Progenitor cell of endocrine pancreas (in vitro differentiated cells): ENCODE measurements at regions not wholly inside any gene's neighbourhood (a gene's known extent, or its start where the extent isn't known, plus 50 kb on each side); places are given as distances from the start of the nearest gene placed in this dataset.
A peak's percentile ranks its signal among the peaks of the same experiment; 100 is the strongest.

Source experiments
- DNase-seq: peaks from one replicate; pipeline ENCODE4 v3.0.0; 2021; ENCODE audit warnings: low spot score; ENCODE audit not compliant: unreplicated experiment
- H3K27ac Mint-ChIP-seq: 2 replicates; pipeline ENCODE4 v1.8.0; 2021; ENCODE audit warnings: mild to moderate bottlenecking, moderate library complexity, mixed read lengths
- H3K27me3 Mint-ChIP-seq: 2 replicates; pipeline ENCODE4 v1.8.0; 2021; ENCODE audit warnings: mixed read lengths
- H3K36me3 Mint-ChIP-seq: 2 replicates; pipeline ENCODE4 v1.8.0; 2022; ENCODE audit warnings: mixed read lengths; ENCODE audit not compliant: insufficient read depth
- H3K4me1 Mint-ChIP-seq: 2 replicates; pipeline ENCODE4 v1.8.0; 2021; ENCODE audit warnings: low read depth, mixed read lengths
- H3K4me3 Mint-ChIP-seq: 2 replicates; pipeline ENCODE4 v1.8.0; 2021; ENCODE audit warnings: low read depth, mild to moderate bottlenecking, moderate library complexity, mixed read lengths
- H3K9me3 Mint-ChIP-seq: 2 replicates; pipeline ENCODE4 v1.8.0; 2021; ENCODE audit warnings: low read depth, mixed read lengths
- CTCF ChIP-seq: fragments of 200-600 bp; sonication (generic); IDR thresholded peaks from one replicate; pipeline ENCODE4 v1.5.0; 2021; ENCODE audit warnings: antibody characterized with exemption, mild to moderate bottlenecking; ENCODE audit not compliant: unreplicated experiment

GRCh38 chr2:217449444-217449843 lies 553.4 kb downstream of the TNS1 start:
- TF ChIP-seq CTCF = no peak
- Mint-ChIP-seq H3K36me3 (no peaks in the 10 kb centered on the region), H3K4me1 (peaks cover 4% of the 10 kb centered on the region), H3K27ac (peak overlapping the region; percentile 7), H3K9me3 (peaks cover 2% of the 10 kb centered on the region), H3K4me3 (no peak overlapping the region), H3K27me3 (no peaks in the 10 kb centered on the region)
- DNase-seq = no peak

- H3K36me3 Mint-ChIP-seq = no peaks in the 10 kb centered on the region
- H3K27me3 Mint-ChIP-seq = no peaks in the 10 kb centered on the region
- H3K27ac Mint-ChIP-seq = peak overlapping the region; percentile 7
- no peak for DNase-seq
- H3K4me1 Mint-ChIP-seq = peaks cover 4% of the 10 kb centered on the region
- H3K4me3 Mint-ChIP-seq = no peak overlapping the region
- H3K9me3 Mint-ChIP-seq = no peaks in the 10 kb centered on the region
- TF ChIP-seq CTCF = no peak
Observed at GRCh38 chr2:217448860-217449259, 553.9 kb downstream of the TNS1 start.

GRCh38 chr2:217445723-217446122 lies 557.1 kb downstream of the TNS1 start:
- no peak overlapping the region for H3K4me3 Mint-ChIP-seq
- peaks cover 7% of the 10 kb centered on the region for H3K9me3 Mint-ChIP-seq
- H3K36me3 Mint-ChIP-seq = no peaks in the 10 kb centered on the region
- no peak for DNase-seq
- H3K4me1 Mint-ChIP-seq = no peaks in the 10 kb centered on the region
- no peak overlapping the region for H3K27ac Mint-ChIP-seq
- TF ChIP-seq CTCF = no peak
- no peaks in the 10 kb centered on the region for H3K27me3 Mint-ChIP-seq

- Mint-ChIP-seq H3K9me3 (peaks cover 7% of the 10 kb centered on the region), H3K4me1 (peaks cover 2% of the 10 kb centered on the region), H3K27ac (no peak overlapping the region), H3K4me3 (no peak overlapping the region), H3K27me3 (no peaks in the 10 kb centered on the region), H3K36me3 (no peaks in the 10 kb centered on the region)
- no peak for DNase-seq
- TF ChIP-seq CTCF = no peak
Observed at GRCh38 chr2:217444932-217445331, 557.9 kb downstream of the TNS1 start.

- no peaks in the 10 kb centered on the region for H3K27me3 Mint-ChIP-seq
- TF ChIP-seq CTCF = no peak
- DNase-seq = no peak
- H3K4me1 Mint-ChIP-seq = peaks cover 2% of the 10 kb centered on the region
- H3K4me3 Mint-ChIP-seq = no peak overlapping the region
- no peak overlapping the region for H3K27ac Mint-ChIP-seq
- no peaks in the 10 kb centered on the region for H3K36me3 Mint-ChIP-seq
- peaks cover 7% of the 10 kb centered on the region for H3K9me3 Mint-ChIP-seq
Observed at GRCh38 chr2:217444509-217444908, 558.3 kb downstream of the TNS1 start.

GRCh38 chr2:217443601-217444000 lies 559.2 kb downstream of the TNS1 start:
- TF ChIP-seq CTCF = no peak
- no peak for DNase-seq
- H3K36me3 Mint-ChIP-seq = no peaks in the 10 kb centered on the region
- H3K4me1 Mint-ChIP-seq = peaks cover 2% of the 10 kb centered on the region
- no peak overlapping the region for H3K4me3 Mint-ChIP-seq
- no peak overlapping the region for H3K27ac Mint-ChIP-seq
- H3K27me3 Mint-ChIP-seq = no peaks in the 10 kb centered on the region
- peaks cover 7% of the 10 kb centered on the region for H3K9me3 Mint-ChIP-seq
